Ascending aorta (tissue), 2 donors: ENCODE measurements at regions not wholly inside any gene's neighbourhood (a gene's known extent, or its start where the extent isn't known, plus 50 kb on each side); places are given as distances from the start of the nearest gene placed in this dataset.

Experiments used
- DNase-seq, 2 donors: peaks; one replicate each; pipeline ENCODE4 v3.0.0-alpha.2; 2019; ENCODE audit warnings: low spot score in 2 of 2
- H3K27ac ChIP-seq, 2 donors: fragments of 200-600 bp; sonication (generic); one replicate each; pipeline ENCODE4 v1.5.1; 2016 to 2017; ENCODE audit warnings: mild to moderate bottlenecking in 1 of 2
- H3K27me3 ChIP-seq: fragments of 200-600 bp; sonication (generic); one replicate; pipeline ENCODE4 v1.5.1; 2017
- H3K36me3 ChIP-seq, 2 donors: fragments of 200-600 bp; sonication (generic); one replicate each; pipeline ENCODE4 v1.5.1; 2016
- H3K4me1 ChIP-seq, 2 donors: fragments of 200-600 bp; sonication (generic); one replicate each; pipeline ENCODE4 v1.5.1; 2016 to 2017; ENCODE audit warnings: mild to moderate bottlenecking in 1 of 2
- H3K4me3 ChIP-seq, 2 donors: fragments of 200-600 bp; sonication (generic); one replicate each; pipeline ENCODE4 v1.5.1; 2016 to 2017; ENCODE audit warnings: mild to moderate bottlenecking in 1 of 2
- H3K9me3 ChIP-seq, 2 donors: fragments of 200-600 bp; sonication (generic); one replicate each; pipeline ENCODE4 v1.5.1; 2016
- CTCF ChIP-seq, 3 experiments: fragments of 200-600 bp in 2 of 3; fragments of 450-650 bp in 1 of 3; sonication (generic) in 2 of 3; IDR thresholded peaks; one replicate each; pipeline ENCODE4 v1.5.1; 2016 to 2019; ENCODE audit warnings: antibody characterized with exemption in 3 of 3, mild to moderate bottlenecking in 1 of 3, moderate library complexity in 1 of 3
- intact Hi-C: fragments of 100-400 bp; cut with DNase I; formaldehyde crosslinking; loops from one replicate; pipeline ENCODE4 v1.15.1; 2023

GRCh38 chr4:10205223-10205622 is 88.6 kb upstream of the WDR1 start:
- no peaks in the 10 kb centered on the region for H3K9me3 ChIP-seq
- no peak overlapping the region for H3K27ac ChIP-seq
- no peak overlapping the region for H3K4me3 ChIP-seq
- H3K4me1 ChIP-seq, result no peaks in the 10 kb centered on the region
- H3K36me3 ChIP-seq, result no peaks in the 10 kb centered on the region
- H3K27me3 ChIP-seq, result no peaks in the 10 kb centered on the region
- DNase-seq, result no peak
- no peak for TF ChIP-seq CTCF (IDR thresholded peaks at IDR 0.05)
- intact Hi-C loops, result no loop called here

GRCh38 chr4:10204401-10205058 is 87.9 kb upstream of the WDR1 start:
- Histone ChIP-seq H3K36me3 (no peaks in the 10 kb centered on the region), H3K4me1 (no peaks in the 10 kb centered on the region), H3K27me3 (no peaks in the 10 kb centered on the region), H3K4me3 (no peak overlapping the region), H3K9me3 (no peaks in the 10 kb centered on the region), H3K27ac (no peak overlapping the region)
- intact Hi-C loops, result no loop called here
- DNase-seq, result no peak
- TF ChIP-seq CTCF (IDR thresholded peaks at IDR 0.05), result no peak

- H3K27ac ChIP-seq, result no peak overlapping the region
- TF ChIP-seq CTCF (IDR thresholded peaks at IDR 0.05), result no peak
- DNase-seq, result no peak
- H3K36me3 ChIP-seq, result no peaks in the 10 kb centered on the region
- H3K4me1 ChIP-seq, result no peaks in the 10 kb centered on the region
- intact Hi-C loops, result no loop called here
- no peak overlapping the region for H3K4me3 ChIP-seq
- H3K9me3 ChIP-seq, result no peaks in the 10 kb centered on the region
- H3K27me3 ChIP-seq, result no peaks in the 10 kb centered on the region
Observed at GRCh38 chr4:10203851-10204250, 87.3 kb upstream of the WDR1 start.

- DNase-seq, result no peak
- Histone ChIP-seq H3K9me3 (no peaks in the 10 kb centered on the region), H3K4me3 (no peak overlapping the region), H3K27ac (no peak overlapping the region), H3K4me1 (no peaks in the 10 kb centered on the region), H3K36me3 (no peaks in the 10 kb centered on the region), H3K27me3 (no peaks in the 10 kb centered on the region)
- intact Hi-C loops, result no loop called here
- no peak for TF ChIP-seq CTCF (IDR thresholded peaks at IDR 0.05)
Observed at GRCh38 chr4:10201381-10202223, 85.0 kb upstream of the WDR1 start.

- TF ChIP-seq CTCF (IDR thresholded peaks at IDR 0.05), result no peak
- no peaks in the 10 kb centered on the region for H3K9me3 ChIP-seq
- no peak overlapping the region for H3K4me3 ChIP-seq
- intact Hi-C loops, result no loop called here
- no peaks in the 10 kb centered on the region for H3K27me3 ChIP-seq
- no peak for DNase-seq
- H3K27ac ChIP-seq, result no peak overlapping the region
- H3K36me3 ChIP-seq, result no peaks in the 10 kb centered on the region
- H3K4me1 ChIP-seq, result no peaks in the 10 kb centered on the region
Observed at GRCh38 chr4:10200869-10201268, 84.3 kb upstream of the WDR1 start.
